IMR-90 (cell line): ENCODE measurements at regions not wholly inside any gene's neighbourhood (a gene's known extent, or its start where the extent isn't known, plus 50 kb on each side); places are given as distances from the start of the nearest gene placed in this dataset.

Experiments used
- ATAC-seq: fragments of 200-7000 bp; cut with Tn5 transposase; 2 replicates; pipeline ENCODE4 v1.9.1; 2020; ENCODE audit warnings: low read depth, mild to moderate bottlenecking, moderate library complexity
- BruUV-seq: library from RNA; stranded (reverse); fragments of 400-500 nt; replicated peaks from 2 replicates; lab custom pipeline; 2021; lab: Mats Ljungman, UMichigan
- CTCF ChIA-PET: fragments of 300-600 bp; formaldehyde crosslinking; extraction: SDS; loops from one replicate; lab custom pipeline; 2021; ENCODE audit warnings: antibody characterized with exemption; lab: Yijun Ruan, JAX
- POLR2A ChIA-PET: fragments of 300-600 bp; sonication (Branson Sonifier 250); formaldehyde crosslinking; loops from one replicate; lab custom pipeline; 2022; ENCODE audit warnings: antibody characterized with exemption; ENCODE audit not compliant: unreplicated experiment; lab: Charles Lee
- DNase-seq: peaks from one replicate; pipeline ENCODE4 v3.0.0; 2013
- H2AFZ ChIP-seq: replicated peaks from 2 replicates; pipeline ENCODE3; 2013; ENCODE audit warnings: low read length, mild to moderate bottlenecking; ENCODE audit not compliant: poor library complexity
- H2AK5ac ChIP-seq: 2 replicates; pipeline ENCODE4 v1.6.1; 2013; ENCODE audit warnings: low read depth, low read length, inconsistent platforms
- H2AK9ac ChIP-seq: replicated peaks from 2 replicates; pipeline ENCODE3; 2013; ENCODE audit warnings: mild to moderate bottlenecking, low read depth, low read length, moderate library complexity; ENCODE audit not compliant: poor library complexity
- H2BK120ac ChIP-seq: 2 replicates; pipeline ENCODE4 v1.6.1; 2013; ENCODE audit warnings: low read depth, low read length, inconsistent platforms
- H2BK15ac ChIP-seq: 3 replicates; pipeline ENCODE4 v1.6.1; 2013; ENCODE audit warnings: low read depth, low read length, inconsistent platforms
- H2BK20ac ChIP-seq: 2 replicates; pipeline ENCODE4 v1.6.1; 2013; ENCODE audit warnings: low read depth, mild to moderate bottlenecking, inconsistent platforms, low read length, moderate library complexity
- H2BK5ac ChIP-seq: 2 replicates; pipeline ENCODE4 v1.6.1; 2013; ENCODE audit warnings: mild to moderate bottlenecking, low read depth, low read length, inconsistent platforms; ENCODE audit not compliant: poor library complexity, severe bottlenecking
- H3K14ac ChIP-seq: replicated peaks from 2 replicates; pipeline ENCODE4 v1.6.1; 2013; ENCODE audit warnings: low read depth, low read length, inconsistent platforms
- H3K18ac ChIP-seq: 2 replicates; pipeline ENCODE4 v1.6.1; 2013; ENCODE audit warnings: low read depth, low read length, control low read depth
- H3K23ac ChIP-seq: 2 replicates; pipeline ENCODE4 v1.6.1; 2013; ENCODE audit warnings: low read depth, low read length, inconsistent platforms
- H3K27ac ChIP-seq: 2 replicates; pipeline ENCODE4 v1.5.1; 2013; ENCODE audit warnings: mild to moderate bottlenecking, control low read depth, low read length; ENCODE audit not compliant: insufficient read depth
- H3K27me3 ChIP-seq: 2 replicates; pipeline ENCODE4 v1.6.1; 2013; ENCODE audit warnings: low read length; ENCODE audit not compliant: control insufficient read depth, insufficient read depth
- H3K36me3 ChIP-seq: 2 replicates; pipeline ENCODE4 v1.6.1; 2013; ENCODE audit warnings: low read length, mixed read lengths; ENCODE audit not compliant: control insufficient read depth, insufficient read depth
- H3K4ac ChIP-seq: 2 replicates; pipeline ENCODE4 v1.6.1; 2013; ENCODE audit warnings: low read depth, low read length, inconsistent platforms
- H3K4me1 ChIP-seq: 2 replicates; pipeline ENCODE4 v1.6.1; 2013; ENCODE audit warnings: low read length, mixed read lengths; ENCODE audit not compliant: control insufficient read depth, insufficient read depth
- H3K4me2 ChIP-seq: 2 replicates; pipeline ENCODE4 v1.6.1; 2013; ENCODE audit warnings: low read depth, mild to moderate bottlenecking, control low read depth, low read length, moderate library complexity
- H3K4me3 ChIP-seq: 2 replicates; pipeline ENCODE4 v1.5.1; 2013; ENCODE audit warnings: low read depth, mild to moderate bottlenecking, control low read depth, low read length, moderate library complexity; ENCODE audit not compliant: insufficient read depth
- H3K56ac ChIP-seq: 2 replicates; pipeline ENCODE4 v1.6.1; 2013; ENCODE audit warnings: low read length, inconsistent platforms; ENCODE audit not compliant: insufficient read depth; ENCODE audit errors: extremely low read depth
- H3K79me1 ChIP-seq, 2 experiments: 2 replicates each; pipeline ENCODE4 v1.6.1; 2013; ENCODE audit warnings: low read length in 2 of 2, inconsistent platforms in 1 of 2, low read depth in 1 of 2
- H3K9ac ChIP-seq: 2 replicates; pipeline ENCODE4 v1.6.1; 2013; ENCODE audit warnings: low read depth, low read length, control low read depth
- H3K9me1 ChIP-seq: 2 replicates; pipeline ENCODE4 v1.6.1; 2013; ENCODE audit warnings: low read length, inconsistent platforms; ENCODE audit not compliant: insufficient read depth
- H3K9me3 ChIP-seq: 2 replicates; pipeline ENCODE4 v1.6.1; 2013; ENCODE audit warnings: low read length; ENCODE audit not compliant: control insufficient read depth, insufficient read depth
- H4K20me1 ChIP-seq: 2 replicates; pipeline ENCODE4 v1.6.1; 2013; ENCODE audit warnings: low read length, inconsistent platforms; ENCODE audit not compliant: insufficient read depth
- H4K5ac ChIP-seq: 2 replicates; pipeline ENCODE4 v1.6.1; 2013; ENCODE audit warnings: mild to moderate bottlenecking, low read depth, low read length, control low read depth
- H4K8ac ChIP-seq, 2 experiments: 2 replicates each; pipeline ENCODE4 v1.6.1; 2013; ENCODE audit warnings: low read depth in 2 of 2, low read length in 2 of 2, control low read depth in 1 of 2, inconsistent platforms in 1 of 2
- H4K91ac ChIP-seq: 2 replicates; pipeline ENCODE4 v1.6.1; 2013; ENCODE audit warnings: low read depth, low read length, inconsistent platforms; ENCODE audit not compliant: insufficient read depth
- CTCF ChIP-seq: conservative IDR thresholded peaks from 2 replicates; pipeline ENCODE4 v1.5.1; 2012; ENCODE audit warnings: mild to moderate bottlenecking, low read depth, low read length, improper control_type of control experiment
- WGBS, 2 experiments: methylation state at CpG; one replicate each; pipeline versions ENCODE4 v1.1.5 to v1.1.7; 2013; ENCODE audit warnings: missing lambda C conversion rate in 2 of 2; ENCODE audit not compliant: insufficient read length in 1 of 2; ENCODE audit errors: extremely low coverage in 2 of 2; 5-methylcytosine and 5-hydroxymethylcytosine counted together
- dilution Hi-C: fragments of 300-500 bp; cut with HindIII; formaldehyde crosslinking; loops from one replicate; pipeline ENCODE4 v1.14.3; 2018; ENCODE audit warnings: low sequenced_read_pairs; ENCODE audit not compliant: unreplicated experiment
- in situ Hi-C: fragments of 300-500 bp; cut with MboI; formaldehyde crosslinking; loops from 3 replicates; pipeline ENCODE4 v1.14.3; 2019; ENCODE audit warnings: low sequenced_read_pairs, inconsistent platforms, mixed read lengths
- intact Hi-C: fragments of 100-400 bp; cut with micrococcal nuclease; formaldehyde crosslinking; loops from 2 replicates; pipeline ENCODE4 v1.10.0; 2022

GRCh38 chr7:157488966-157489365 lies 152.2 kb downstream of the DNAJB6 start:
- Histone ChIP-seq H3K27me3 (no peaks in the 10 kb centered on the region), H3K4me3 (no peak overlapping the region), H2BK15ac (no peak overlapping the region), H3K36me3 (no peaks in the 10 kb centered on the region), H3K4me1 (no peaks in the 10 kb centered on the region), H3K9me1 (no peaks in the 10 kb centered on the region), H3K4me2 (no peak overlapping the region), H3K56ac (no peak overlapping the region), H3K18ac (no peak overlapping the region), H2BK5ac (no peak overlapping the region), H3K9me3 (peaks cover 9% of the 10 kb centered on the region), H2AFZ (no peak overlapping the region), H4K8ac (no peak overlapping the region), H4K20me1 (no peaks in the 10 kb centered on the region), H4K5ac (no peak overlapping the region), H3K79me1 (no peaks in the 10 kb centered on the region), H3K27ac (no peak overlapping the region), H2AK5ac (no peak overlapping the region), H3K23ac (no peak overlapping the region), H2BK20ac (no peak overlapping the region), H3K14ac (no peak overlapping the region), H3K4ac (no peak overlapping the region), H3K9ac (no peak overlapping the region), H2AK9ac (no peak overlapping the region), H4K91ac (no peak overlapping the region), H2BK120ac (no peak overlapping the region)
- TF ChIP-seq CTCF: no peak
- dilution Hi-C loops: no loop called here
- intact Hi-C loops: no loop called here
- ATAC-seq: no peak
- no TSS peak for BruUV-seq
- in situ Hi-C loops: no loop called here
- no peak for DNase-seq
- POLR2A ChIA-PET: no interaction called here
- CTCF ChIA-PET: no interaction called here
- 77% methylated on average over 4 of the region's 10 CpGs; no CpG with 5 or more reads in 1 of the 2 experiments for WGBS, 2 experiments
